LNCaP clone FGC (cell line): ENCODE measurements at regions not wholly inside any gene's neighbourhood (a gene's known extent, or its start where the extent isn't known, plus 50 kb on each side); places are given as distances from the start of the nearest gene placed in this dataset.

Source experiments
- DNase-seq: peaks from one replicate; pipeline ENCODE4 v3.0.0-alpha.2; 2011; ENCODE audit warnings: low read depth
- H3K4me3 ChIP-seq: 2 replicates; pipeline ENCODE4 v1.5.1; 2011; ENCODE audit warnings: mild to moderate bottlenecking, low read depth, low read length, control low read depth
- CTCF ChIP-seq: IDR thresholded peaks from 2 replicates; pipeline ENCODE4 v1.5.1; 2012; ENCODE audit warnings: mild to moderate bottlenecking; ENCODE audit not compliant: control insufficient read depth, insufficient read depth; ENCODE audit errors: extremely low read depth

- no peak for TF ChIP-seq CTCF
- DNase-seq = no peak
- no peak overlapping the region for H3K4me3 ChIP-seq
Observed at GRCh38 chr11:45075519-45075918, 70.9 kb upstream of the PRDM11 start.

- no peak overlapping the region for H3K4me3 ChIP-seq
- no peak for DNase-seq
- TF ChIP-seq CTCF = no peak
Observed at GRCh38 chr11:45075952-45076351, 70.5 kb upstream of the PRDM11 start.

GRCh38 chr11:45076761-45077160 is 69.7 kb upstream of the PRDM11 start:
- no peak for DNase-seq
- no peak overlapping the region for H3K4me3 ChIP-seq
- no peak for TF ChIP-seq CTCF

GRCh38 chr11:45078236-45079074 is 68.0 kb upstream of the PRDM11 start:
- TF ChIP-seq CTCF = no peak
- H3K4me3 ChIP-seq = no peak overlapping the region
- no peak for DNase-seq

GRCh38 chr11:45079075-45079444 is 67.4 kb upstream of the PRDM11 start:
- no peak overlapping the region for H3K4me3 ChIP-seq
- no peak for DNase-seq
- TF ChIP-seq CTCF = no peak

GRCh38 chr11:45079567-45079942 is 66.9 kb upstream of the PRDM11 start:
- DNase-seq = no peak
- no peak overlapping the region for H3K4me3 ChIP-seq
- TF ChIP-seq CTCF = no peak
